PC-3 (cell line): ENCODE measurements at regions not wholly inside any gene's neighbourhood (a gene's known extent, or its start where the extent isn't known, plus 50 kb on each side); places are given as distances from the start of the nearest gene placed in this dataset.
"Not testable (repeated sequence)": the region's sequence is repeated elsewhere in the genome, so short reads cannot be mapped to it uniquely, and the experiment has no call there.

Experiments used
- ATAC-seq: fragments of 200-7000 bp; cut with Tn5 transposase; 2 replicates; pipeline ENCODE4 v1.9.1; 2020; ENCODE audit warnings: mild to moderate bottlenecking, moderate library complexity
- BruUV-seq: library from RNA; stranded (reverse); fragments of 400-500 nt; replicated peaks from 2 replicates; lab custom pipeline; 2021; lab: Mats Ljungman, UMichigan
- CTCF ChIA-PET: fragments of 300-600 bp; sonication (Branson Sonifier 250); formaldehyde crosslinking; loops from one replicate; lab custom pipeline; 2022; ENCODE audit warnings: antibody characterized with exemption; lab: Charles Lee
- POLR2A ChIA-PET: fragments of 300-600 bp; sonication (Branson Sonifier 250); formaldehyde crosslinking; loops from one replicate; lab custom pipeline; 2022; ENCODE audit warnings: antibody characterized with exemption; ENCODE audit not compliant: unreplicated experiment; lab: Charles Lee
- DNase-seq: peaks from one replicate; pipeline ENCODE4 v3.0.0-alpha.2; 2015
- H2AFZ ChIP-seq: fragments of 300-600 bp; sonication (generic); 2 replicates; pipeline ENCODE4 v1.6.0; 2016; ENCODE audit warnings: antibody characterized with exemption, low read length
- H3F3A ChIP-seq: fragments of 300-600 bp; sonication (generic); one replicate; pipeline ENCODE4 v1.6.0; 2017; ENCODE audit warnings: antibody characterized with exemption, low read length, control low read depth, mild to moderate bottlenecking; ENCODE audit not compliant: unreplicated experiment
- H3K27ac ChIP-seq: fragments of 300-600 bp; sonication (generic); 2 replicates; pipeline ENCODE4 v1.5.1; 2016; ENCODE audit warnings: mild to moderate bottlenecking, low read length
- H3K27me3 ChIP-seq: fragments of 300-600 bp; sonication (generic); 2 replicates; pipeline ENCODE4 v1.6.1; 2016; ENCODE audit warnings: low read length, mixed read lengths
- H3K36me3 ChIP-seq: fragments of 300-600 bp; sonication (generic); 2 replicates; pipeline ENCODE4 v1.6.1; 2016; ENCODE audit warnings: low read depth, mixed run types, low read length, mixed read lengths
- H3K4me1 ChIP-seq: fragments of 300-600 bp; sonication (generic); 2 replicates; pipeline ENCODE4 v1.5.1; 2016; ENCODE audit warnings: low read length; ENCODE audit not compliant: insufficient read depth
- H3K4me2 ChIP-seq: fragments of 300-600 bp; sonication (generic); 2 replicates; pipeline ENCODE4 v1.6.0; 2016; ENCODE audit warnings: low read length
- H3K4me3 ChIP-seq: fragments of 300-600 bp; sonication (generic); 2 replicates; pipeline ENCODE4 v1.5.1; 2016; ENCODE audit warnings: mild to moderate bottlenecking, low read length, mixed read lengths
- H3K79me2 ChIP-seq: fragments of 300-600 bp; sonication (generic); 2 replicates; pipeline ENCODE4 v1.6.1; 2017; ENCODE audit warnings: low read length, mixed read lengths
- H3K9ac ChIP-seq: fragments of 300-600 bp; sonication (generic); 2 replicates; pipeline ENCODE4 v1.6.0; 2016; ENCODE audit warnings: mild to moderate bottlenecking, low read length
- H3K9me2 ChIP-seq: fragments of 300-600 bp; sonication (generic); replicated peaks from 2 replicates; pipeline ENCODE4 v1.6.1; 2016; ENCODE audit warnings: mixed run types, low read length, mixed read lengths
- H3K9me3 ChIP-seq: fragments of 300-600 bp; sonication (generic); 2 replicates; pipeline ENCODE4 v1.6.1; 2016; ENCODE audit warnings: low read length, mixed read lengths
- H4K20me1 ChIP-seq: fragments of 300-600 bp; sonication (generic); 2 replicates; pipeline ENCODE4 v1.6.1; 2016; ENCODE audit warnings: low read length, mixed read lengths
- CTCF ChIP-seq: fragments of 300-600 bp; sonication (generic); conservative IDR thresholded peaks from 2 replicates; pipeline ENCODE4 v1.5.1; 2017; ENCODE audit warnings: antibody characterized with exemption, low read depth, mild to moderate bottlenecking, low read length
- EZH2 ChIP-seq: fragments of 300-600 bp; sonication (generic); IDR thresholded peaks from one replicate; pipeline ENCODE4 v1.6.1; 2017; ENCODE audit warnings: antibody characterized with exemption, mild to moderate bottlenecking, low read length; ENCODE audit not compliant: unreplicated experiment
- EZH2phosphoT487 ChIP-seq: fragments of 300-600 bp; sonication (generic); IDR thresholded peaks from 2 replicates; pipeline ENCODE4 v1.6.1; 2018; ENCODE audit warnings: mild to moderate bottlenecking, antibody characterized with exemption, low read length, borderline replicate concordance
- intact Hi-C: fragments of 100-400 bp; cut with micrococcal nuclease; formaldehyde crosslinking; loops from 2 replicates; pipeline ENCODE4 v1.9.0; 2023

DNA sequence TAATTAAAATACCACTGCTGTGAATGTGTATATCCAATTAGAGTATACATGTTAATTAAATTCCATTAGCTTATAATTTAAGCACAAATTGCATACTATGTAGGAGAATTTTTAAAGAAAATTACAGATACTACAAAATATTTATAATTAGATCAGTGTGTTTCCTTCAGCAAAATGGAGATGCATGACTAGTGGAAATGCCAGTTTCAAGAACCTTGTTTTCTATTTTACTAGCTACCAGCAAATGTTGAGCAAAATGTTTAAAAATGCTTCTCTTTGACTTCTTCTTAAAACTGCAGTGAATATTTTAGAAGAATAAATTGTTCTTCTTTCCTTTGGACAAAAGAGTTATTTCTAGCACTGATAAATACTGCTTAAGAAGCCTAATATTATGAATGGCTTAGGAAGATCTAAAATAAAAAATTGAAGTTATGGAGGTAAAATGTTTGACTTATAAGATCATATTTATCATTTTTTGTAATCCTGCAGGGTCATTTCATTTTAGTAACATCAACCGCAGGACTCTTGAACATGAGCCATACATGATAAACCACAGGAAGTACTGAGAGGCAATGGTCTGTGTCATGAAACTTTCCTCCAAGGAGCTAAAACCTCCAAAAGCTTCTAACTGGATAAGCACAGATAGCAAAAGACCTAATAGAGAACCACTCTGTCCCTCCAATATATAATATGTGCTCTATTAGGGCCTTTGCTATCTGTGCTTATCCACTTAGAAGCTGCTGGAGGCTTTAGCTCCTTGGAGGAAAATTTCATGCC, 1066.0 kb upstream of the CELF2 start:
- intact Hi-C loops: no loop called here
- TF ChIP-seq EZH2: no peak
- TF ChIP-seq CTCF: no peak
- TF ChIP-seq EZH2phosphoT487: no peak
- Histone ChIP-seq H3K36me3 (no peaks in the 10 kb centered on the region), H2AFZ (no peak overlapping the region), H3K79me2 (no peaks in the 10 kb centered on the region), H3K4me3 (no peak overlapping the region), H3K9ac (no peak overlapping the region), H3K9me2 (no peaks in the 10 kb centered on the region), H3K4me2 (no peak overlapping the region), H4K20me1 (no peaks in the 10 kb centered on the region), H3K4me1 (no peaks in the 10 kb centered on the region), H3K27ac (no peak overlapping the region), H3F3A (no peaks in the 10 kb centered on the region), H3K27me3 (no peaks in the 10 kb centered on the region), H3K9me3 (no peaks in the 10 kb centered on the region)
- BruUV-seq: no TSS peak
- CTCF ChIA-PET: no interaction called here
- no peak for ATAC-seq
- POLR2A ChIA-PET: no interaction called here
- DNase-seq: no peak

- Histone ChIP-seq H3K4me1 (no peaks in the 10 kb centered on the region), H3F3A (no peaks in the 10 kb centered on the region), H3K9ac (no peak overlapping the region), H3K4me3 (no peak overlapping the region), H4K20me1 (no peaks in the 10 kb centered on the region), H3K27me3 (no peaks in the 10 kb centered on the region), H3K9me3 (no peaks in the 10 kb centered on the region), H3K36me3 (no peaks in the 10 kb centered on the region), H3K27ac (no peak overlapping the region), H3K79me2 (no peaks in the 10 kb centered on the region), H3K4me2 (no peak overlapping the region), H2AFZ (no peak overlapping the region), H3K9me2 (no peaks in the 10 kb centered on the region)
- intact Hi-C loops: no loop called here
- DNase-seq (no peak), ATAC-seq (no peak)
- CTCF ChIA-PET: no interaction called here
- no peak for TF ChIP-seq EZH2
- no peak for TF ChIP-seq EZH2phosphoT487
- TF ChIP-seq CTCF: no peak
- BruUV-seq: no TSS peak
- POLR2A ChIA-PET: no interaction called here
These were observed 1060.3 kb upstream of the CELF2 start for GRCh38 chr10:9957351-9957750.

GRCh38 chr10:9957876-9958275, 1059.8 kb upstream of the CELF2 start:
- H3K9me2 ChIP-seq, H3K36me3 ChIP-seq, H3K4me3 ChIP-seq, H3F3A ChIP-seq, H3K9ac ChIP-seq, DNase-seq, BruUV-seq, POLR2A ChIA-PET, H4K20me1 ChIP-seq, H3K27ac ChIP-seq, H3K9me3 ChIP-seq, H3K4me2 ChIP-seq, H3K79me2 ChIP-seq, H3K4me1 ChIP-seq, ATAC-seq, H3K27me3 ChIP-seq, intact Hi-C loops, CTCF ChIA-PET, H2AFZ ChIP-seq: not testable (repeated sequence)
